ENCODE measurements at regions not wholly inside any gene's neighbourhood (a gene's known extent, or its start where the extent isn't known, plus 50 kb on each side); places are given as distances from the start of the nearest gene placed in this dataset.

DNA sequence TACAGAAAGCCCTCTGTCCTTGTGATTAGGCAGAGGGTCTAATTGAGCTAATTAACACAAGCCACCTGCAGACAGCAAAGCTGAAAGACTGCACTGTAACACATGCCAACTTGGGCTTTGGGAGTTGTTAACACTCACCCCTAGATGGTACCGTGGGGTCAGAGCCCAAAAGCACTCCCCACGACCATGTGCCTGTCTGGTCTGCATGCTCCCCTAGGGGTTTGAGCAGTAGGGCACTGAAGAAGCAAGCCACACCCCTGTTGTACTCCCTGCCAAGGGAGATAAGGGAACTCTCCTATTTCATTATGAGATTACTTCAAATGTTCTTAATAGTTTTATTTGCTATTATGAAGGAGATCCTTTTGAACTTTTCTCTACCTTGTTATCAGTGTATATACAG, 560.1 kb upstream of the FSHR start:
- TF ChIP-seq MXI1 (IDR thresholded peaks at IDR 0.05; ENCODE audit: low read depth, low read length) (no peak), EZH2phosphoT487 (IDR thresholded peaks at IDR 0.05; ENCODE audit: borderline replicate concordance, low read depth) (no peak), POLR2AphosphoS5 (IDR thresholded peaks at IDR 0.05; ENCODE audit: low read depth, low read length) (no peak), RFX5 (IDR thresholded peaks at IDR 0.05; ENCODE audit: low read length) (no peak), EP300 (IDR thresholded peaks at IDR 0.05; ENCODE audit: borderline replicate concordance in 1 of 2, low read depth in 1 of 2, low read length in 1 of 2) (no peak), SIN3A (IDR thresholded peaks at IDR 0.05; ENCODE audit: borderline replicate concordance, low read depth, low read length) (no peak)
- TF ChIP-seq, protein P1, sequence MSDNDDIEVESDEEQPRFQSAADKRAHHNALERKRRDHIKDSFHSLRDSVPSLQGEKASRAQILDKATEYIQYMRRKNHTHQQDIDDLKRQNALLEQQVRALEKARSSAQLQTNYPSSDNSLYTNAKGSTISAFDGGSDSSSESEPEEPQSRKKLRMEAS (IDR thresholded peaks at IDR 0.05; ENCODE audit: low read depth), result no peak
- TF ChIP-seq, protein P2, sequence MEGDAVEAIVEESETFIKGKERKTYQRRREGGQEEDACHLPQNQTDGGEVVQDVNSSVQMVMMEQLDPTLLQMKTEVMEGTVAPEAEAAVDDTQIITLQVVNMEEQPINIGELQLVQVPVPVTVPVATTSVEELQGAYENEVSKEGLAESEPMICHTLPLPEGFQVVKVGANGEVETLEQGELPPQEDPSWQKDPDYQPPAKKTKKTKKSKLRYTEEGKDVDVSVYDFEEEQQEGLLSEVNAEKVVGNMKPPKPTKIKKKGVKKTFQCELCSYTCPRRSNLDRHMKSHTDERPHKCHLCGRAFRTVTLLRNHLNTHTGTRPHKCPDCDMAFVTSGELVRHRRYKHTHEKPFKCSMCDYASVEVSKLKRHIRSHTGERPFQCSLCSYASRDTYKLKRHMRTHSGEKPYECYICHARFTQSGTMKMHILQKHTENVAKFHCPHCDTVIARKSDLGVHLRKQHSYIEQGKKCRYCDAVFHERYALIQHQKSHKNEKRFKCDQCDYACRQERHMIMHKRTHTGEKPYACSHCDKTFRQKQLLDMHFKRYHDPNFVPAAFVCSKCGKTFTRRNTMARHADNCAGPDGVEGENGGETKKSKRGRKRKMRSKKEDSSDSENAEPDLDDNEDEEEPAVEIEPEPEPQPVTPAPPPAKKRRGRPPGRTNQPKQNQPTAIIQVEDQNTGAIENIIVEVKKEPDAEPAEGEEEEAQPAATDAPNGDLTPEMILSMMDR (IDR thresholded peaks at IDR 0.05), result no peak
- TF ChIP-seq, protein P3, sequence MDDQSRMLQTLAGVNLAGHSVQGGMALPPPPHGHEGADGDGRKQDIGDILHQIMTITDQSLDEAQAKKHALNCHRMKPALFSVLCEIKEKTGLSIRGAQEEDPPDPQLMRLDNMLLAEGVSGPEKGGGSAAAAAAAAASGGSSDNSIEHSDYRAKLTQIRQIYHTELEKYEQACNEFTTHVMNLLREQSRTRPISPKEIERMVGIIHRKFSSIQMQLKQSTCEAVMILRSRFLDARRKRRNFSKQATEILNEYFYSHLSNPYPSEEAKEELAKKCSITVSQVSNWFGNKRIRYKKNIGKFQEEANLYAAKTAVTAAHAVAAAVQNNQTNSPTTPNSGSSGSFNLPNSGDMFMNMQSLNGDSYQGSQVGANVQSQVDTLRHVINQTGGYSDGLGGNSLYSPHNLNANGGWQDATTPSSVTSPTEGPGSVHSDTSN (IDR thresholded peaks at IDR 0.05), result no peak

All from SK-N-SH (cell line).